Common myeloid progenitor, CD34-positive (primary cell): ENCODE measurements at regions not wholly inside any gene's neighbourhood (a gene's known extent, or its start where the extent isn't known, plus 50 kb on each side); places are given as distances from the start of the nearest gene placed in this dataset.

Source experiments
- CTCF ChIA-PET: fragments of 350-600 bp; sonication (Branson Sonifier 250); formaldehyde crosslinking; loops from one replicate; lab custom pipeline; 2021; ENCODE audit warnings: antibody characterized with exemption; lab: Charles Lee
- POLR2A ChIA-PET: fragments of 350-600 bp; sonication (Branson Sonifier 250); formaldehyde crosslinking; loops from one replicate; lab custom pipeline; 2021; ENCODE audit warnings: antibody characterized with exemption; lab: Charles Lee
- DNase-seq, 3 donors: peaks; one replicate each; pipeline versions ENCODE4 v3.0.0 to v3.0.0-alpha.2; 2013
- H3K27ac ChIP-seq, 2 experiments: 1 replicate in 1 of 2; 2 replicates in 1 of 2; pipeline ENCODE4 v1.7.0; 2013; ENCODE audit warnings: inconsistent platforms in 2 of 2, low read length in 2 of 2, mild to moderate bottlenecking in 2 of 2, low read depth in 1 of 2, moderate library complexity in 1 of 2; ENCODE audit not compliant: severe bottlenecking in 2 of 2, insufficient read depth in 1 of 2, poor library complexity in 1 of 2
- H3K27me3 ChIP-seq, 5 experiments: replicated peaks in 2 of 5; 1 replicate in 3 of 5; 2 replicates in 2 of 5; pipeline versions ENCODE4 v1.6.1 to v1.7.0; 2013; ENCODE audit warnings: low read length in 4 of 5, mild to moderate bottlenecking in 2 of 5, moderate library complexity in 2 of 5, inconsistent platforms in 1 of 5; ENCODE audit not compliant: insufficient read depth in 5 of 5, control insufficient read depth in 4 of 5
- H3K36me3 ChIP-seq, 4 experiments: 1 replicate in 2 of 4; 2 replicates in 2 of 4; pipeline versions ENCODE4 v1.6.1 to v1.7.0; 2013; ENCODE audit warnings: low read length in 3 of 4, control low read depth in 1 of 4, mild to moderate bottlenecking in 1 of 4; ENCODE audit not compliant: control insufficient read depth in 4 of 4, insufficient read depth in 4 of 4
- H3K4me1 ChIP-seq, 4 experiments: 1 replicate in 3 of 4; 2 replicates in 1 of 4; pipeline versions ENCODE4 v1.6.1 to v1.7.1; 2013; ENCODE audit warnings: low read length in 3 of 4, mild to moderate bottlenecking in 3 of 4, control low read depth in 1 of 4, inconsistent platforms in 1 of 4, moderate library complexity in 1 of 4; ENCODE audit not compliant: control insufficient read depth in 4 of 4, insufficient read depth in 4 of 4; ENCODE audit errors: control extremely low read depth in 1 of 4
- H3K4me3 ChIP-seq, 7 experiments: 1 replicate in 4 of 7; 2 replicates in 3 of 7; pipeline versions ENCODE4 v1.5.1 to v1.7.0; 2013; ENCODE audit warnings: mild to moderate bottlenecking in 7 of 7, low read length in 6 of 7, moderate library complexity in 6 of 7, inconsistent platforms in 2 of 7, low read depth in 2 of 7, control low read depth in 1 of 7; ENCODE audit not compliant: insufficient read depth in 4 of 7, control insufficient read depth in 1 of 7; ENCODE audit errors: extremely low read depth in 1 of 7
- H3K9me3 ChIP-seq, 5 experiments: 1 replicate in 4 of 5; 2 replicates in 1 of 5; pipeline versions ENCODE4 v1.6.1 to v1.7.1; 2013; ENCODE audit warnings: low read length in 4 of 5, mild to moderate bottlenecking in 2 of 5, inconsistent platforms in 1 of 5, low read depth in 1 of 5, moderate library complexity in 1 of 5; ENCODE audit not compliant: control insufficient read depth in 4 of 5, insufficient read depth in 2 of 5; ENCODE audit errors: control extremely low read depth in 1 of 5
- WGBS: methylation state at CpG from one replicate; pipeline ENCODE4 v1.1.5; 2013; ENCODE audit not compliant: insufficient coverage; 5-methylcytosine and 5-hydroxymethylcytosine counted together

DNA sequence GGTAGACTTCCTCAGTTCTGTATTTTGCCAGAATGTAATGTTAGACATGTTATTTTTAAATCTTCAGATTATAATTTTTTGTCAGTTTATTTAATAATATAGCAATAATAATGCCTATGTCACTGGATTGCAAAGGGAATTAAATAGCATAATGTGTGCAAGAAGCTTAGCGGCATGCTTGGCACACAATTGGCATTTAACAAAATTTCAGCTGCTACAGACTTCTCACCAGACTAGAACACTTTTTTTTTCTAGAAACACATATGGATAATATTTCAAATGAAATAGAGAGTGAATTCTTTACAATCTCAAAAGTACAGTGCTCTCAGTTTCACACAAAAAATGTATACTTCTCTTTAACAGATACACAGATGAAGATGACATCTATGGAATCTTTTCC, 757.4 kb downstream of the CDH11 start:
- WGBS = no CpG with 5 or more reads among the region's 1 CpG
- no peaks in the 10 kb centered on the region for H3K36me3 ChIP-seq
- H3K27ac ChIP-seq = no peak overlapping the region
- no peaks in the 10 kb centered on the region for H3K4me1 ChIP-seq
- no peaks in the 10 kb centered on the region for H3K9me3 ChIP-seq
- ChIA-PET CTCF (no interaction called here), POLR2A (no interaction called here)
- no peak for DNase-seq
- no peaks in the 10 kb centered on the region for H3K27me3 ChIP-seq
- no peak overlapping the region for H3K4me3 ChIP-seq

- POLR2A ChIA-PET = no interaction called here
- 100% methylated on average over 2 of the region's 2 CpGs for WGBS
Measured at GRCh38 chr16:64364016-64364415, 757.8 kb downstream of the CDH11 start.

GRCh38 chr16:64363039-64363438, 758.8 kb downstream of the CDH11 start:
- ChIA-PET CTCF (no interaction called here), POLR2A (no interaction called here)
- Histone ChIP-seq H3K27ac (no peak overlapping the region), H3K27me3 (no peaks in the 10 kb centered on the region), H3K36me3 (no peaks in the 10 kb centered on the region), H3K4me3 (no peak overlapping the region), H3K9me3 (no peaks in the 10 kb centered on the region), H3K4me1 (no peaks in the 10 kb centered on the region)
- DNase-seq = no peak
- WGBS = 90% methylated on average over 2 of the region's 2 CpGs

More at GRCh38 chr16:64364016-64364415, 757.8 kb downstream of the CDH11 start:
- Histone ChIP-seq H3K36me3 (no peaks in the 10 kb centered on the region), H3K4me1 (no peaks in the 10 kb centered on the region), H3K27me3 (no peaks in the 10 kb centered on the region), H3K27ac (no peak overlapping the region), H3K4me3 (no peak overlapping the region), H3K9me3 (no peaks in the 10 kb centered on the region)
- CTCF ChIA-PET = no interaction called here
- no peak for DNase-seq

DNA sequence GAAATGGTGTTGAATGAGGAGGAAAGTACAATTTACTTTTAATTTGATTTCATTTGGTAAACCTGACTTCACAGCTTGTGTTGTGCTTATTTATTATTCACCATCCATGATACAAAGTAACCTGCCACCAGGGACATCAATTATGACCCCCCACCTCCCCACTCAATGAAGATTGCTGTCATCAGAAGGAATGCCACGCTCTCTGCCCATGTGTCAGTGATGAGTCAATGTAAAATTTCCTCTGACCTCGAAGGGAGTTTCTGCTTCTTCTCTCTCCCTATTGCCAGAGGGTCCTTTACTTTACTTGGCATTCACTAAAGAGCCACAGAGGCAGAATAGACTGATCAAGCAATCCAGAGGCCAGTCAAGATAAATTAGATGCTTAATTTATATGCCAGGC, 759.7 kb downstream of the CDH11 start:
- Histone ChIP-seq H3K36me3 (no peaks in the 10 kb centered on the region), H3K27ac (no peak overlapping the region), H3K9me3 (no peaks in the 10 kb centered on the region), H3K27me3 (no peaks in the 10 kb centered on the region), H3K4me3 (no peak overlapping the region), H3K4me1 (no peaks in the 10 kb centered on the region)
- ChIA-PET CTCF (no interaction called here), POLR2A (no interaction called here)
- DNase-seq = no peak
- no CpG with 5 or more reads among the region's 2 CpGs for WGBS

GRCh38 chr16:64361753-64362152, 760.1 kb downstream of the CDH11 start:
- no peaks in the 10 kb centered on the region for H3K9me3 ChIP-seq
- DNase-seq = no peak
- ChIA-PET CTCF (no interaction called here), POLR2A (no interaction called here)
- H3K4me1 ChIP-seq = no peaks in the 10 kb centered on the region
- no CpG with 5 or more reads among the region's 2 CpGs for WGBS
- no peaks in the 10 kb centered on the region for H3K36me3 ChIP-seq
- no peaks in the 10 kb centered on the region for H3K27me3 ChIP-seq
- H3K27ac ChIP-seq = no peak overlapping the region
- H3K4me3 ChIP-seq = no peak overlapping the region

DNA sequence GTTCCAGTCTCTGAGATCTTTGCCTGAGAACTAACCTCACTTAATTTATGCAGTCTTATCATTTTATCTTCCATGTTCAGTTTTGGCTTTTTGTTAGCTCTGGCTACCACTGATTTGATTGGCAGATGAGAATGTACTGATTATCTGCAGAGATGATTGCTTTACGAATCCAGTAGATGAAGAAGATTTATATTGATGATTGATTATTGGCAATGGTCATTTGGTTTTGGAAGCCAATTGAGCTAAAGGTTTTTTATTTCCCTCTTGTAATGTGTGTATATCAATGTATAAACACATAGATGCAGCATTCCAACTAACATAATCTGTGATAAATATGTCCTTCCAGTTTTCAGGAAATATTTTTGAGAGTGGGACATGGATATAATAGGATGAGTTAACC, 763.6 kb downstream of the CDH11 start:
- POLR2A ChIA-PET = no interaction called here
- H3K4me3 ChIP-seq = no peak overlapping the region
- no peaks in the 10 kb centered on the region for H3K27me3 ChIP-seq
- no peaks in the 10 kb centered on the region for H3K9me3 ChIP-seq
- H3K4me1 ChIP-seq = no peaks in the 10 kb centered on the region
- CTCF ChIA-PET = no interaction called here
- no CpG with 5 or more reads among the region's 1 CpG for WGBS
- H3K36me3 ChIP-seq = no peaks in the 10 kb centered on the region
- no peak for DNase-seq
- H3K27ac ChIP-seq = no peak overlapping the region

GRCh38 chr16:64356267-64356666, 765.6 kb downstream of the CDH11 start:
- Histone ChIP-seq H3K36me3 (no peaks in the 10 kb centered on the region), H3K4me1 (no peaks in the 10 kb centered on the region), H3K4me3 (no peak overlapping the region), H3K9me3 (no peaks in the 10 kb centered on the region), H3K27me3 (no peaks in the 10 kb centered on the region), H3K27ac (no peak overlapping the region)
- 80% methylated on average over 1 of the region's 1 CpG for WGBS
- DNase-seq = no peak
- ChIA-PET POLR2A (no interaction called here), CTCF (no interaction called here)
